GM10248 (cell line): ENCODE measurements at regions not wholly inside any gene's neighbourhood (a gene's known extent, or its start where the extent isn't known, plus 50 kb on each side); places are given as distances from the start of the nearest gene placed in this dataset.

Experiments
- CTCF ChIA-PET: fragments of 300-600 bp; sonication (Branson Sonifier 250); formaldehyde crosslinking; extraction: SDS; loops from one replicate; lab custom pipeline; 2021; ENCODE audit warnings: antibody characterized with exemption; lab: Yijun Ruan, JAX
- POLR2A ChIA-PET: fragments of 350-650 bp; sonication (Branson Sonifier 250); formaldehyde crosslinking; extraction: SDS; loops from one replicate; lab custom pipeline; 2020; ENCODE audit warnings: antibody characterized with exemption; lab: Yijun Ruan, JAX
- DNase-seq: peaks from one replicate; pipeline ENCODE4 v3.0.0; 2012; ENCODE audit errors: extremely low spot score
- TF ChIP-seq, protein P1 (sequence below): IDR thresholded peaks from 2 replicates; pipeline ENCODE4 v1.5.1; 2012; ENCODE audit warnings: mild to moderate bottlenecking, low read depth; ENCODE audit errors: extremely low read depth, missing control alignments, control extremely low read depth

- DNase-seq, result no peak
- ChIA-PET POLR2A (no interaction called here), CTCF (interaction anchor here (1.6 kb wide), 1 partner anchor 231 kb away, joined by 4 read pairs; no protein-coding TSS in a partner anchor)
- TF ChIP-seq, protein P1, sequence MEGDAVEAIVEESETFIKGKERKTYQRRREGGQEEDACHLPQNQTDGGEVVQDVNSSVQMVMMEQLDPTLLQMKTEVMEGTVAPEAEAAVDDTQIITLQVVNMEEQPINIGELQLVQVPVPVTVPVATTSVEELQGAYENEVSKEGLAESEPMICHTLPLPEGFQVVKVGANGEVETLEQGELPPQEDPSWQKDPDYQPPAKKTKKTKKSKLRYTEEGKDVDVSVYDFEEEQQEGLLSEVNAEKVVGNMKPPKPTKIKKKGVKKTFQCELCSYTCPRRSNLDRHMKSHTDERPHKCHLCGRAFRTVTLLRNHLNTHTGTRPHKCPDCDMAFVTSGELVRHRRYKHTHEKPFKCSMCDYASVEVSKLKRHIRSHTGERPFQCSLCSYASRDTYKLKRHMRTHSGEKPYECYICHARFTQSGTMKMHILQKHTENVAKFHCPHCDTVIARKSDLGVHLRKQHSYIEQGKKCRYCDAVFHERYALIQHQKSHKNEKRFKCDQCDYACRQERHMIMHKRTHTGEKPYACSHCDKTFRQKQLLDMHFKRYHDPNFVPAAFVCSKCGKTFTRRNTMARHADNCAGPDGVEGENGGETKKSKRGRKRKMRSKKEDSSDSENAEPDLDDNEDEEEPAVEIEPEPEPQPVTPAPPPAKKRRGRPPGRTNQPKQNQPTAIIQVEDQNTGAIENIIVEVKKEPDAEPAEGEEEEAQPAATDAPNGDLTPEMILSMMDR, result no peak
Measured at GRCh38 chr1:5742032-5742431, 250.2 kb downstream of the NPHP4 start.

DNA sequence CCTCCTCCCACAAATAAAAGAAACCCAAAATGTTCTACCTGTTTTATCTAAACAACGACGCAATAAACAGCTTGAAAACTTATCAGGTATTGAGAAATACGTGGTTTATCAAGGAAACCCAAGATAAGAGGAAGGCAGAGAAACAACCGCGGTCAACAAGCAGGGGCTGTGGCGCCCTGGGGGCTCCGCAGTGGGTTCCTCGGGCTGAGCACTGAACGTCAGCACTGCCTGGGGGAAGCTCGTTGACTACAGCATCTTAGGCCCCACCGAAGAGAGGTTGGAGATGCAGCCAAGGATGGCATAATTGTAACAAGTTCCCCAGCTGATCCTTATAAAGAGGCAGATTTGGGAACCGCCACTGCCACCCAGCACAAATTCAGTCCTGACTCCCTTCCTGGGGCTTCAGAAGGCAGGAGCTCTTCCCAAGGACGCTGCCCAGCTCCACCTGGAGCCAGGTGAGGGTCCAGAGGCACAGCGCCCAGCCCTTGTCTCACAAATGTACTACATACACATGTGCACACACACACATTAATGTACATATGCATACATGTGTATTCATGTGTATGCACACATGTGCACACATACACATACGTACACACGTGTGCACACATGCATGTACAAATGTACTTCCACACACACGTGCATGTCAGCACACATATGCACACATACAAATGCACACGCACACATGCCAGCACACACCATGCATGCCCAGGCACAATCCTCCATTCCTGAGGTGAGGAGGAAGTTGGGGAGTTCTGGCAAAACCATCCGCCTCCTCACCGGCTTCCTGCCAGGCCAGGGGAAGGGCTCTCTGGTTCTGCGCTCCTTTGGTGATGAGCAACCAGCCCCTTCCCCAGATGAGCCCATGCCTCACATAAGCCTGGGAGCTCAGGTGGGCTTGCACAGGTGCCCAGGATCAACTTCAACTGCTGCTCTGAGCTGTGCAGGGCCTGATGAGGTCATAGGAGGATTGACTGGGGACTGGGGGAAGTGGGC, 251.1 kb downstream of the NPHP4 start:
- ChIA-PET CTCF (interaction anchor here (1.6 kb wide), 1 partner anchor 231 kb away, joined by 4 read pairs; no protein-coding TSS in a partner anchor), POLR2A (no interaction called here)
- no peak for DNase-seq
- TF ChIP-seq, protein P1, result no peak

- TF ChIP-seq, protein P1, result no peak
- DNase-seq, result no peak
- CTCF ChIA-PET, result interaction anchor here (1.6 kb wide), 1 partner anchor 230 kb away, joined by 4 read pairs; no protein-coding TSS in a partner anchor
- POLR2A ChIA-PET, result no interaction called here
Measured at GRCh38 chr1:5740450-5740849, 251.8 kb downstream of the NPHP4 start.

DNA sequence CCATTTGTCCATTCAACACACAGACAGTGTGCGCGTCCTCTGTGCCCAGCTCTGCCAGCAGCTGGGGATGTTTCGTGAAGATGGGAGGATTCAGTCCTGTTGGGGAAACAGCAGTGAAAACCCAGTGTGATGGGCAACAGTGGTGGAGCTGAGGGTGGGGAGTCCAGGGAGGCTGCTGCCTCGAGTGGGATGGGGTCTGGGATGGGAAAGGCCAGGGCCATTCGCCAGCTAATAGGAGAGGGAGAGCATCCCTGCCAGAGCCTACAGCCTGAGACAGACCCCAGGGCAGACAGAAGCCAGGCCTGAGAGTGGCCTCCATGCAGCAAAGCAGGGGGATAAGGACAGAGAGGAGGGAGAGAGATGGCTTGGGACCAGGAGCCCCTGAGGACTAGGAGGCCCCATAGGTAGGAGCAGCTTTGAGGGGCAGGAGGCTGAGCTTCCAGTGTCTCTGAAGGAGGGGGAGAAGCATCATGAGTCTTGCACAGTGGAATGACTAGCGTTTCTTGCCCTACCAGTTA, 252.6 kb downstream of the NPHP4 start:
- CTCF ChIA-PET, result no interaction called here
- POLR2A ChIA-PET, result no interaction called here
- no peak for DNase-seq
- TF ChIP-seq, protein P1, result no peak

DNA sequence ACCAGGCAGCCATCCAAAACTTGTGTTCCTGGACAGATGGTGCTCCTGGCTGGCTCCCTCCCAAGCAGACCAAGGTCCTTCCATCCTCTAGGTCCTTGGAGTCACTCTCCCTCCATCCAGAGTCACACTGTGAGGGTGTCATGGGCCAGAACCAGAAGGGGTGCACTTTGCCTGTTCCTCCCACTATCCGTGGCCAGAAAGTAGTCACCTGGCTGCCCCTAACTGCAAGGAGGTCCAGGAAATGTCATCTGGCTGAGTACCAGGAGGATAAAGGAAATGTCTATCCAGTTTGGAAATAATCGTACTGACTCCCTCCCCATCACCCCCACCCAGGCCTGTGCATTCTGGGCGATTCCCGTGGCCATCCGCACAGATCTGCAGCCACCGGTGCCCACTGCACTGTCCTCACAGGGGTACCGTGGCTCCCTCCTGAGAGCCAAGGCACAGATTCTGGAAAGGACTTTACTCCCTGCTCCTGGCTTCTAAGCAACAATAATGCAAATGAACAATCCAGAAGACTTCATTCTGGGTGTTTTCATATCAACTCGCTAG, 253.2 kb downstream of the NPHP4 start:
- ChIA-PET POLR2A (no interaction called here), CTCF (no interaction called here)
- no peak for DNase-seq
- TF ChIP-seq, protein P1, result no peak

DNA sequence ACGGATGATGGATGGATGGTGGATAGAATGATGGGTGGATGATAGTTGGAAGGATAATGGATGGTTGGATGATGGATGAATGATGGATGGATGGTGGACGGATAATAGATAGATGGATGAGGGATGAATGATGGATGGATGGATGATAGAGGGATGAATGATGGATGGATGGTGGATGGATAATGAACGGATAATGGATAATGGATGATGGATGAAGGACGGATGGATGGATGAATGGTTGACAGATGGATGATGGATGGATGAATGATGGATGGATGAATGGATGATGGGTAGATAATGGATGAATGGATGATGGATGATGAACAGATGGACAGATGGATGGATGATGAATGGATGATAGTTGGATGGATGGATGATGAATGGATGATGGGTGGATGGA, 255.1 kb downstream of the NPHP4 start:
- CTCF ChIA-PET, result no interaction called here
- POLR2A ChIA-PET, result no interaction called here

More for the DNA sequence above, 255.1 kb downstream of the NPHP4 start:
- no peak for DNase-seq
- TF ChIP-seq, protein P1, result no peak
